GM12878 (cell line): ENCODE measurements at regions not wholly inside any gene's neighbourhood (a gene's known extent, or its start where the extent isn't known, plus 50 kb on each side); places are given as distances from the start of the nearest gene placed in this dataset.

Experiments used
- CREB1 ChIP-seq: IDR thresholded peaks from 2 replicates; pipeline ENCODE4 v1.6.1; 2012; ENCODE audit warnings: low read depth, mild to moderate bottlenecking, inconsistent platforms
- EZH2 ChIP-seq: IDR thresholded peaks from 2 replicates; pipeline ENCODE4 v1.6.1; 2012; ENCODE audit warnings: low read depth, mild to moderate bottlenecking, control low read depth, inconsistent platforms, low read length, borderline replicate concordance; ENCODE audit not compliant: control insufficient read depth
- JUNB ChIP-seq: IDR thresholded peaks from 2 replicates; pipeline ENCODE4 v1.6.1; 2016; ENCODE audit warnings: antibody characterized with exemption, mild to moderate bottlenecking
- NRF1 ChIP-seq: conservative IDR thresholded peaks from 2 replicates; pipeline ENCODE4 v1.6.1; 2011; ENCODE audit warnings: mild to moderate bottlenecking, low read depth, low read length, improper control_type of control experiment
- ZNF384 ChIP-seq: IDR thresholded peaks from 2 replicates; pipeline ENCODE4 v1.6.1; 2012; ENCODE audit warnings: low read depth, mild to moderate bottlenecking, low read length, improper control_type of control experiment, borderline replicate concordance
- TF ChIP-seq, protein P1 (sequence below), 3 experiments: IDR thresholded peaks in 2 of 3; conservative IDR thresholded peaks in 1 of 3; 2 replicates each; pipeline ENCODE4 v1.5.1; 2011; ENCODE audit warnings: low read depth in 3 of 3, low read length in 3 of 3, mild to moderate bottlenecking in 3 of 3, control low read depth in 2 of 3, moderate library complexity in 2 of 3, inconsistent platforms in 1 of 3, mixed read lengths in 1 of 3; ENCODE audit not compliant: control insufficient read depth in 2 of 3, insufficient read depth in 1 of 3; ENCODE audit errors: extremely low read depth in 1 of 3

DNA sequence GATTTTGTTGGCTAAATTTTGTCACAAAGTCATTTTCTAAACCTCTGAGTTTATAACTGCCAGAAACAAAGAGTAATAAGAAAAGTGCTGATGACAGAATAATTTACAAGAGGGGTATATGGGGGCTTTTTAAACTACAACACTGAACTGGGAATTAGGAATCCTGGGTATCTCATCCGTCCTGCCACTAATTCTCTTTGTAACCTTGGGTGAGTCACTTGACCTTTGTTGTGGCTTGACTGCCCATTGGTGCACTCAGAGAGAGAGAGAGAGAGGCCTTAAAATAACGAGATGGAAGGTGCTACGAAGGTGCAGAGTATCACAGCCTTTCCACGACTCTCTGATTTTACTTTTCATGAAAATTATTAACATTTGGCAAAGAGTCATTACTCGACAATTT, 130.3 kb upstream of the CNTLN start:
- TF ChIP-seq EZH2 (no peak), ZNF384 (no peak), JUNB (no peak), NRF1 (no peak), CREB1 (no peak)
- TF ChIP-seq, protein P1, sequence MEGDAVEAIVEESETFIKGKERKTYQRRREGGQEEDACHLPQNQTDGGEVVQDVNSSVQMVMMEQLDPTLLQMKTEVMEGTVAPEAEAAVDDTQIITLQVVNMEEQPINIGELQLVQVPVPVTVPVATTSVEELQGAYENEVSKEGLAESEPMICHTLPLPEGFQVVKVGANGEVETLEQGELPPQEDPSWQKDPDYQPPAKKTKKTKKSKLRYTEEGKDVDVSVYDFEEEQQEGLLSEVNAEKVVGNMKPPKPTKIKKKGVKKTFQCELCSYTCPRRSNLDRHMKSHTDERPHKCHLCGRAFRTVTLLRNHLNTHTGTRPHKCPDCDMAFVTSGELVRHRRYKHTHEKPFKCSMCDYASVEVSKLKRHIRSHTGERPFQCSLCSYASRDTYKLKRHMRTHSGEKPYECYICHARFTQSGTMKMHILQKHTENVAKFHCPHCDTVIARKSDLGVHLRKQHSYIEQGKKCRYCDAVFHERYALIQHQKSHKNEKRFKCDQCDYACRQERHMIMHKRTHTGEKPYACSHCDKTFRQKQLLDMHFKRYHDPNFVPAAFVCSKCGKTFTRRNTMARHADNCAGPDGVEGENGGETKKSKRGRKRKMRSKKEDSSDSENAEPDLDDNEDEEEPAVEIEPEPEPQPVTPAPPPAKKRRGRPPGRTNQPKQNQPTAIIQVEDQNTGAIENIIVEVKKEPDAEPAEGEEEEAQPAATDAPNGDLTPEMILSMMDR (IDR thresholded peaks at IDR 0.05 in 2 of 3, conservative IDR thresholded peaks at IDR 0.05 in 1 of 3; ENCODE audit: control insufficient read depth in 2 of 3, extremely low read depth in 1 of 3, insufficient read depth in 1 of 3, low read depth in 3 of 3, low read length in 3 of 3) = no peak
